Heart left ventricle (tissue), 16 donors: ENCODE measurements at regions not wholly inside any gene's neighbourhood (a gene's known extent, or its start where the extent isn't known, plus 50 kb on each side); places are given as distances from the start of the nearest gene placed in this dataset.

Experiments used
- ATAC-seq, 4 donors: fragments of 200-7000 bp; cut with Tn5 transposase; one replicate each; pipeline ENCODE4 v1.9.1; 2020 to 2022; ENCODE audit warnings: moderate library complexity in 4 of 4, mild to moderate bottlenecking in 3 of 4, moderate number of reproducible peaks in 1 of 4
- DNase-seq, 5 donors: peaks; one replicate each; pipeline ENCODE4 v3.0.0-alpha.2; 2020
- H3K27ac ChIP-seq, 12 donors: fragments of 200-600 bp; sonication (generic) in 4 of 12; one replicate each; pipeline versions ENCODE4 v1.5.0 to v1.8.0; 2016 to 2022; ENCODE audit warnings: mild to moderate bottlenecking in 2 of 12
- H3K27me3 ChIP-seq, 9 donors: fragments of 200-600 bp; sonication (generic) in 2 of 9; one replicate each; pipeline versions ENCODE4 v1.5.1 to v1.8.0; 2016 to 2022; ENCODE audit warnings: mild to moderate bottlenecking in 3 of 9
- H3K36me3 ChIP-seq, 9 donors: fragments of 200-600 bp; sonication (generic) in 2 of 9; one replicate each; pipeline versions ENCODE4 v1.5.0 to v1.8.0; 2018 to 2022; ENCODE audit warnings: mild to moderate bottlenecking in 2 of 9
- H3K4me1 ChIP-seq, 12 donors: fragments of 200-600 bp; sonication (generic) in 4 of 12; one replicate each; pipeline versions ENCODE4 v1.5.0 to v1.8.0; 2016 to 2022; ENCODE audit warnings: mild to moderate bottlenecking in 3 of 12
- H3K4me3 ChIP-seq, 12 donors: fragments of 200-600 bp; sonication (generic) in 4 of 12; one replicate each; pipeline versions ENCODE4 v1.5.0 to v1.8.0; 2017 to 2022; ENCODE audit warnings: mild to moderate bottlenecking in 9 of 12, moderate library complexity in 4 of 12
- H3K9me3 ChIP-seq, 12 donors: fragments of 200-600 bp; sonication (generic) in 4 of 12; one replicate each; pipeline versions ENCODE4 v1.5.0 to v1.8.0; 2016 to 2022; ENCODE audit warnings: mild to moderate bottlenecking in 1 of 12
- CTCF ChIP-seq, 12 donors: fragments of 200-600 bp; sonication (generic) in 4 of 12; IDR thresholded peaks; one replicate each; pipeline versions ENCODE4 v1.5.0 to v1.8.0; 2018 to 2022; ENCODE audit warnings: antibody characterized with exemption in 12 of 12, mild to moderate bottlenecking in 5 of 12
- POLR2A ChIP-seq, 2 donors: fragments of 450-650 bp; IDR thresholded peaks; one replicate each; pipeline ENCODE4 v1.6.1; 2017; ENCODE audit warnings: antibody characterized with exemption in 2 of 2, mild to moderate bottlenecking in 2 of 2, moderate library complexity in 2 of 2
- WGBS, 4 donors: extraction: QIAGEN DNeasy Blood & Tissue Kit in 2 of 4; methylation state at CpG; one replicate each; pipeline versions ENCODE4 v1.1.5 to v1.1.7; 2013 to 2018; 5-methylcytosine and 5-hydroxymethylcytosine counted together
- intact Hi-C, 10 donors: fragments of 100-400 bp; cut with DNase I; formaldehyde crosslinking; loops; one replicate each; pipeline versions ENCODE4 v1.11.1 to v1.14.2; 2022
- donor health status: ischemic (EF 13 %, LVEDD 7.1; RV severe dilation, severe dysfunction).
- donor health status: healthy with polysubstance abuse.
- donor health status: DM: no; HTN: yes; CAD: no.
- donor health status: DM: no; HTN: no; CAD: no.
- donor health status: ischemic (EF 25% LVEDD 6.9; RV normal size, moderate dysfunction).
- donor health status: ischemic (EF 25% LVEDD 5.7; RV mildly dilated, moderate dysfunction).
- donor health status: healthy.
- donor health status: DM: yes; HTN: yes; CAD: no.
- donor health status: ischemic (EF 35%, LVEDD 5.7; RV mildly dilated, moderate dysfunction).
- donor health status: nonischemic (EF 11% LVEDD 7.7; RV severe dilation, severe dysfunction).
- donor health status: DM: yes; HTN: yes; CAD: no.
- donor health status: PGD.
- donor health status: ischemic (EF 29% LVEDD 5.4; RV normal size, mild dysfunction).
- donor health status: nonischemic (EF 23%, LVEDD 6.1; RV moderate dilation, normal function).

DNA sequence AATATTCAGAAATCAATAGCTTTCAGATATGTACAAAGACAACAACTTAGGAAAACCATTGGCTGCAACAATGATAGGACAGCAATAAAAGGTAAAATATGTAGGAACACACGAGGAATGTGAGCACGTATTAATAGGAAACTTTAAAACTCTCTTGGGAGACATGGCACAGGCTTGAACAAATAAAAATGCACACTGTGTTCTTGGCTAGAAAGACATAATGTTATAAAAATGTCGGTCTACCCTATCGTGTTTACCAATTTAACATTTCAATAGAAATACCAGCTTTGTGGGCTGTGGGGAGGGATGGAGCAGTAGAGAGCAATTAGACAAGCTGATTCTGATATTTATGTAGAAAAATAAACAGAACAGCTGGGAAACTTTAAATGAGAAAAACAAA is 69.0 kb upstream of the FAM9B start:
- TF ChIP-seq CTCF (IDR thresholded peaks at IDR 0.05): no peak
- TF ChIP-seq POLR2A (IDR thresholded peaks at IDR 0.05): no peak
- DNase-seq: no peak
- H3K9me3 ChIP-seq: no peaks in the 10 kb centered on the region
- no peak for ATAC-seq
- H3K4me1 ChIP-seq: no peaks in the 10 kb centered on the region
- intact Hi-C loops: no loop called here
- WGBS, 4 donors: 54 to 78% (median 57%) methylated on average over 4 of the region's 4 CpGs
- H3K27me3 ChIP-seq: peaks cover 0 to 11% (median 0%) of the 10 kb centered on the region in 9 donors
- H3K27ac ChIP-seq: no peak overlapping the region
- H3K36me3 ChIP-seq: no peaks in the 10 kb centered on the region
- H3K4me3 ChIP-seq: no peak overlapping the region

- 65 to 87% (median 85%) methylated on average over 1 of the region's 1 CpG for WGBS, 4 donors
- intact Hi-C loops: no loop called here
- H3K4me1 ChIP-seq: no peaks in the 10 kb centered on the region
- no peaks in the 10 kb centered on the region for H3K36me3 ChIP-seq
- no peak overlapping the region for H3K4me3 ChIP-seq
- no peaks in the 10 kb centered on the region for H3K9me3 ChIP-seq
- TF ChIP-seq POLR2A (IDR thresholded peaks at IDR 0.05) (no peak), CTCF (IDR thresholded peaks at IDR 0.05) (no peak)
- H3K27ac ChIP-seq: no peak overlapping the region
- DNase-seq (no peak), ATAC-seq (no peak)
- peaks cover 0 to 10% (median 0%) of the 10 kb centered on the region in 9 donors for H3K27me3 ChIP-seq
These were observed 74.1 kb upstream of the FAM9B start for GRCh38 chrX:9108054-9108453.

- Histone ChIP-seq H3K4me3 (no peak overlapping the region), H3K36me3 (no peaks in the 10 kb centered on the region), H3K27ac (no peak overlapping the region), H3K4me1 (no peaks in the 10 kb centered on the region), H3K27me3 (peaks cover 0 to 13% (median 0%) of the 10 kb centered on the region in 9 donors), H3K9me3 (no peaks in the 10 kb centered on the region)
- 61 to 68% (median 67%) methylated on average over 5 of the region's 5 CpGs for WGBS, 4 donors
- no peak for ATAC-seq
- DNase-seq: no peak
- no peak for TF ChIP-seq CTCF (IDR thresholded peaks at IDR 0.05)
- no peak for TF ChIP-seq POLR2A (IDR thresholded peaks at IDR 0.05)
- intact Hi-C loops: no loop called here
These were observed 76.9 kb upstream of the FAM9B start for GRCh38 chrX:9110808-9111207.

GRCh38 chrX:9114245-9114644 is 80.3 kb upstream of the FAM9B start:
- DNase-seq: no peak
- WGBS, 4 donors: 81 to 96% (median 88%) methylated on average over 2 of the region's 2 CpGs

More at GRCh38 chrX:9114245-9114644, 80.3 kb upstream of the FAM9B start:
- Histone ChIP-seq H3K4me1 (no peaks in the 10 kb centered on the region), H3K27me3 (peaks cover 0 to 7% (median 0%) of the 10 kb centered on the region in 9 donors), H3K27ac (no peak overlapping the region), H3K9me3 (no peaks in the 10 kb centered on the region), H3K36me3 (no peaks in the 10 kb centered on the region), H3K4me3 (no peak overlapping the region)
- no peak for ATAC-seq
- intact Hi-C loops: no loop called here
- TF ChIP-seq CTCF (IDR thresholded peaks at IDR 0.05) (no peak), POLR2A (IDR thresholded peaks at IDR 0.05) (no peak)
